Renal pelvis (tissue), 1 donor: ENCODE measurements at regions not wholly inside any gene's neighbourhood (a gene's known extent, or its start where the extent isn't known, plus 50 kb on each side); places are given as distances from the start of the nearest gene placed in this dataset.

ENCODE experiments used
- DNase-seq: peaks from one replicate; pipeline ENCODE4 v3.0.0-alpha.2; 2013

GRCh38 chr21:26224366-26224765, 53.8 kb upstream of the APP start:
- no peak for DNase-seq
